Epithelial cell of prostate (primary cell): ENCODE measurements at regions not wholly inside any gene's neighbourhood (a gene's known extent, or its start where the extent isn't known, plus 50 kb on each side); places are given as distances from the start of the nearest gene placed in this dataset.
"Not testable (repeated sequence)": the region's sequence is repeated elsewhere in the genome, so short reads cannot be mapped to it uniquely, and the experiment has no call there.

ENCODE experiments used
- DNase-seq: peaks from one replicate; pipeline ENCODE4 v3.0.0-alpha.2; 2011; ENCODE audit warnings: low read depth, low spot score
- H3K27ac ChIP-seq: fragments of 450-650 bp; 2 replicates; pipeline ENCODE4 v1.5.1; 2017; ENCODE audit warnings: mild to moderate bottlenecking

GRCh38 chr19:27955485-27956480 is 1257.2 kb downstream of the UQCRFS1 start:
- no peak overlapping the region for H3K27ac ChIP-seq
- DNase-seq = no peak

GRCh38 chr19:27942607-27943006 is 1270.3 kb downstream of the UQCRFS1 start:
- H3K27ac ChIP-seq, DNase-seq: not testable (repeated sequence)

GRCh38 chr19:27936139-27936538 is 1276.8 kb downstream of the UQCRFS1 start:
- H3K27ac ChIP-seq = no peak overlapping the region
- no peak for DNase-seq

- no peak for DNase-seq
Measured at GRCh38 chr19:27935669-27936068, 1277.3 kb downstream of the UQCRFS1 start.

DNA sequence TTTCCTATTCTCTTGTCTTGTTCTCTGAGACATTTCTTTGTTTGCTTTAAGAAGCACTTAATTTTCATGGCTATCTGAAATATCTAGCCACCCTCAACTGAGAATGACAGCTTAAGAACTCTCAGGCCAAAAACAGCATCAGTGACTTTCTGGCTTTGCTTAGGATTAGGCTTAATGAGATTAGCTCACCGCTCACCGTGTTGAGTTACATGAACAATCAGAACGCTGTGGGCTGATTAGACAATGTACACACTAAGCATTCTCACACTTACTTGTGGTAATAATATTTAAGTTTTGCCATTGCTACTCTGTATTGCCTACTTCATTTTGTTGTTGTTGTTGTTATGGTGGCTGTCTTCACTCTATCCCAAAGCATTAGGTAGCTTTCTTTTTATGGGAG is 1283.6 kb downstream of the UQCRFS1 start:
- no peak overlapping the region for H3K27ac ChIP-seq
- DNase-seq = no peak

More at GRCh38 chr19:27935669-27936068, 1277.3 kb downstream of the UQCRFS1 start:
- H3K27ac ChIP-seq = no peak overlapping the region

- DNase-seq = no peak
- no peak overlapping the region for H3K27ac ChIP-seq
Measured at GRCh38 chr19:27925202-27925601, 1287.7 kb downstream of the UQCRFS1 start.

GRCh38 chr19:27922970-27923369 is 1290.0 kb downstream of the UQCRFS1 start:
- no peak overlapping the region for H3K27ac ChIP-seq
- no peak for DNase-seq

DNA sequence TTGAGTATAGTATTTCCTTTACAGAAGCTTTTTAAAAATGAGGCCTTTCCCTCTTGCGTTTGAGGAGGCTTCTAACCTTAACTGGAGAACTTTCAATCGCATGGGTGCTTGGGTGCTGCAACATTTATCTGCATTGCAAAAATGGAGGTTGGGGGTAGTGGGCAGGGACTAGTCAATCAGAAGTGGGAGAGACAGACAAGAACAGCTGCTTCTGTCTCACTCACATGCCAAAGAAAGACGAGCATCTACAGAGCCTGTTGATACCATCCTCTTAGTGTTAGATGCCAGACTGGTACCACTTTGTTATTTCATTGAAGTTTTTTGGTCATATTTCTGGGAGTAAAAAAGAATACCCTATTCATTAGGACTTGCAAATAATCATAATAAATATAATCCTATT is 1292.2 kb downstream of the UQCRFS1 start:
- no peak for DNase-seq
- no peak overlapping the region for H3K27ac ChIP-seq

GRCh38 chr19:27918818-27919217 is 1294.1 kb downstream of the UQCRFS1 start:
- DNase-seq = no peak

GRCh38 chr19:27911122-27911898 is 1301.6 kb downstream of the UQCRFS1 start:
- H3K27ac ChIP-seq = no peak overlapping the region
- no peak for DNase-seq

More at GRCh38 chr19:27918818-27919217, 1294.1 kb downstream of the UQCRFS1 start:
- H3K27ac ChIP-seq = no peak overlapping the region

- no peak for DNase-seq
- no peak overlapping the region for H3K27ac ChIP-seq
Measured at GRCh38 chr19:27909861-27910260, 1303.1 kb downstream of the UQCRFS1 start.

DNA sequence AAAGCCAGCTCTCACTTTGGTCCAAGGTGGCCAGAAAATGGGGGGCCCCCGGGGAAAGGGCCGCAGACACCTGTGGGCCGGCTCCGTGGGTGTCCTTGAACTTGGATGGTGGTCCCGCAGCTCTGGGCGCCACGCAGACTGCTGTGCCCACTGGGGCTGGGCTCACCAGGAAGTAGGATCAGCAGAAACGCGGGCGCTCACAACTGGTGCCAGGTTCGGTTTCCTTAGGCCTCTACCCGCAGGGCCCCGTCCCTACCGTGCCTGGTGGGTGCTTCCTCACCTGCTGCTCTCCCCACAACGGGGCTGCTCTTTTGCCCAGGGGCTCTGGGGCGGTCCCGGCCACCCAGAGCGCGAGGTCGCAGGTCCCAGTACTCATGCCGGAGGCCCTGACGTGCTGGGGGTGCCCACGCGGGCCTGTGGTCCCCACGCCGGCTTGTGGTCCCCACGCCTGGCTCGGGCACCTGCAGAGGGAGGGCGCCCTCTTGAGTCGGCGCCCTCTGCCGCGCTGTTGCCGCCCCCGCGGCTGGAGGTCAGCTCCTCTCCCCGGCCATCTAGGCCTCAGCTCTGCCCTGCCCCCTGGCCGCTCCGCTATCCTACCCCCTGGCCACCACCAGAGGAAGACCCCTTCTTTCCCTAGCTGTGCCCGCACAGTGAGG is 1303.6 kb downstream of the UQCRFS1 start:
- no peak for DNase-seq
- H3K27ac ChIP-seq = no peak overlapping the region

DNA sequence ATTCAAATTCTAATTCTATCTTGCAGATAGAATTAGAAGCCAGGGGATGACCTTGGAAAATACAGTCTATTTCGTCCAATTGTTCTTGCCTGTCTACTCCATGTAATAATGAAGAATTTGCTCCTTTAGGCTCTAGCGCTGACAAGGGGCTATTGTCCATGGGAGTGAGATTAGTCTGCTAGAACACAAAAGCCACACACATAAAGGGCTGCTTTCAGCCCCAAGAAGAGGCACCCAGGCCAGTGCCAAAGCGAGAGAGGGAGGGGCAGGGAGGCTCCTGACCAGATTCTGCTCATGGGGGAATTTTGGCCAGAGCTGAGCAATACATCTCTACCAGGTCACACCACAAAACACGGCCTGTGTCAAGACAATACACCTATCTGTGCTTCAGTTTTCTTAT is 1306.9 kb downstream of the UQCRFS1 start:
- DNase-seq = no peak
- H3K27ac ChIP-seq = no peak overlapping the region

DNA sequence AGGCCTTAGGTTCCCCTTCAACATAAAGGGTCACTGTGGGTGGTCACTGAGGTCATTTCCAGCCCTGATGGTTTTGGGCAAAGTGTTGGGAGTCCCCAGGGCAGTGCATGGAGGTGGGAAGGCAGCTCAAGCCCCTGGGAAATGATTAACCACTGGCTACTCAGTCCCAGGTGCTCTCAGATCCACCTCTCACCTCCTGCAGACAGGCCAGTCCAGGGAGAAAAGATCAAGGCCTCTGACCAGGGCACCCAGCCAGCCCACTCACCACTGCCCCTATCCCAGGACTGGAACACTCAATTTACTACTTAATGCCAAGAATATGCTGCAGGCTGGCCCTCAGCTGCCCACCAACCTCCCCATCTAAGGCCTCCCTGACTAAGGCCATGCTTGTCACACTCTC is 1307.9 kb downstream of the UQCRFS1 start:
- DNase-seq = no peak
- no peak overlapping the region for H3K27ac ChIP-seq

DNA sequence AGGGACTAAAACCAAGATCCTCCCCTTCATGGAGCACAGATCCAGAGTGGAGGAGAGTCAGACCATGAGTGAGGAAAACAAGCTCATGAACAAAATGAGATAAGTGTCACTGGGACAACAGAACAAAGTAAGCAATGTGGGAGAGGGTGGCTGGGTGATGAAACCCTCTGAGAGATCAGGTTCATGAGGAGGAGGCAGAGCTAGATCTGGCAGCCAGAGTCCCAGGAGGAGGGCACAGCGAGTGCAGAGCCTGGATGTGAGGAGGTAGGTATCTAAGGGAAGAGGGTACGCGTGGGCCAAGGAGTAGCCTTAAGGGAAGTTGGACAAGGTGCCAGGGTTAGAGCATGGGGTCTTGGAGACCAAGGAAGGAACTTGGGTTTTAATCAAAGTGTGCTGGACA is 1311.9 kb downstream of the UQCRFS1 start:
- DNase-seq = no peak
- no peak overlapping the region for H3K27ac ChIP-seq

GRCh38 chr19:27896091-27896490 is 1316.9 kb downstream of the UQCRFS1 start:
- no peak for DNase-seq

GRCh38 chr19:27894906-27895754 is 1317.8 kb downstream of the UQCRFS1 start:
- DNase-seq = no peak
- H3K27ac ChIP-seq = no peak overlapping the region

More at GRCh38 chr19:27896091-27896490, 1316.9 kb downstream of the UQCRFS1 start:
- no peak overlapping the region for H3K27ac ChIP-seq

DNA sequence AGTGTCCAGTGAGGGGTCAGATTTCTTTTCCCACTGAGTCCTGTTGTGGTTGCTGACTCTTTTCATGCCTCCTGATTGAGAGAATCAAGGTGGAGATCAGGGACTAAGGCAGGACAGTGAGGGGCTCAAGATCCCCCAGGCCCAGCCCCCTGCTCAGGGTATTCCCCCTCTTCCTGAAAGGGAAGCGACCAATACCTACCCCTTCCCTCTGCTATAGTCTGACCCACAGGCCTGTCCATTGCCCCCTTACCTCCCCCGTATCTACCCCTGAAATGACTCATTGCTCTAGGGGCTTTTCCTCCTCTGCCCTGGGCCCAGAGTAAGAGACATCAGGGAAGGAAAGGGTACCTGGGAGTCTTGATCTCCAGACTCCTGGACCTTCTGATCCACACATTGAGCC is 1320.5 kb downstream of the UQCRFS1 start:
- no peak overlapping the region for H3K27ac ChIP-seq
- DNase-seq = no peak

DNA sequence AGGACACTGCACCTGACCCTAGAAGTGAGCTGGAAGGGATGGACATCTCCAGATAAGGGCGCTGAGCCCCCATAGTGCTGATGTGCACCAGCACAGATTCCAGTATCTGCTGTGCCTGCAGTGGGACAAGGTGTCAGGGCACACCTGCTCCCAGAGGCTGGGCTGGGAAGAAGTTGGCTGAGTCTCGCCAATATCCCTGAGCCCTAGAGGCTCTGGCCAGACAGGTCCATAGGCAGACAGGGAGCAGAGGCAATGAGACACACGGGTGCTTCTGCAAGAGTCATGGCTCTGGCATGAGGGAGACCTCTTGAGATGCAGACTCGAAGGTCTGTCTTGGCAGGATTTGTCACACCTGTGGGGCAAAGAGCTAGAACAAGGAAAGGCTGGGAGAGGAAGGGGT is 1321.5 kb downstream of the UQCRFS1 start:
- no peak for DNase-seq
- H3K27ac ChIP-seq = no peak overlapping the region

DNA sequence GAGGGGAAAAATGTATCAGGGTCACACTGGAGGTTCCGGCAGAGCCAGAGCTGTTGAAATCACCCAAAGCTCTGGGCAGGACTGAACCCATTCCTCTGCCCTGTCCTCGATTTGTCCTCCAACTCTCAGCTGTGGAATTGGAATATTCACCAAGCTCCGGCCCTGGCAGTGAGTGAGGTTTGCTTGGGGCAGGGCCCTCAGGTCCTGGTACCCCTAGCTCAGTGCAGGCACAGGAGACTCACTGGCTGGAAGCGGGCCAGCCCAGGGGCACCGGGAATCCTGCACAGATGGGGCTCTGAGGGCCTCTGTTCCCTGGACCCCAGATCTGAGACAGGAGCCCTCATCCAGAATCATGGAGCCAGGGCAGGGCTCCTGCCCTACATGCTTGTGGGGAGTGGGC is 1322.3 kb downstream of the UQCRFS1 start:
- no peak overlapping the region for H3K27ac ChIP-seq
- DNase-seq = no peak
